ENCODE measurements at regions not wholly inside any gene's neighbourhood (a gene's known extent, or its start where the extent isn't known, plus 50 kb on each side); places are given as distances from the start of the nearest gene placed in this dataset.

DNA sequence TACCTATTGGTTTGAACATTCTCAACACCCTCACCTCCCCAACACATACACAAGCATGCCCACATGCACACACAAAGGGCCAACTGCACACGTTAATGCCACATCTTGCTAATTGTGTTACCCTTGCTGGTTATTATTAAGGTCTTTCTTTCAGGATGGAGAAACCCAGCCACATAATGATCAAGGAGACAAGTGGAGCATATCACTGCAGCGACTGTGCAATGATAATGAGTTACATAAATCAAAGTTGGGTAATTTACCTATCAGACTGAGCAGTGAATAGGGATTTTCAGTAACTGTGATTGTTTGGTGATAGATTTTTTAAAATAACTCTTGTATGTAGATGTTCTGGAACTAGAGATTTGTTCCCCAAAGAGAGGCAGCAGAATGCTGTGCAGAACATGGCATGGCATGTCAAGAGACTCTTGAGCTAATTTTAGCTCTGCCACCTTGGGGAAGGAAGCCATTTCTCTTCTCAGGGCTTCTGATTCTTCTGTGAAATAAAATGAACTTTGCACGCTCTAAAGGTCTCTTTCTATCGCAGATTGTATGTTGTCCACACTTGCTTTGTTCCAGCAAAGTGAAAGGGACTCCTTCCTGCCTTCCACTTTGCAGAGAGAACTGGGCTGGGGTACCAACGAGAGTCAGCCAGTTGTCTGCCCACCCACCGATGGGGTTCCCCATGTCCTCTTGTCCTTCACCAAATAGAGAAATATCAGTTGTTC is 126.0 kb upstream of the CAMK1G start:
- Histone ChIP-seq H3K27ac (ENCODE audit: low read depth in 2 of 2, low read length in 2 of 2) (no peak overlapping the region), H3K9ac (ENCODE audit: low read length in 3 of 3) (no peak overlapping the region), H3K36me3 (ENCODE audit: control insufficient read depth in 2 of 3, insufficient read depth in 3 of 3, low read length in 3 of 3) (no peaks in the 10 kb centered on the region), H3K4me1 (ENCODE audit: control insufficient read depth in 2 of 3, insufficient read depth in 2 of 3, low read depth in 1 of 3, low read length in 3 of 3) (no peaks in the 10 kb centered on the region), H3K27me3 (ENCODE audit: control insufficient read depth, insufficient read depth, low read length) (no peaks in the 10 kb centered on the region), H3K9me3 (ENCODE audit: control insufficient read depth in 2 of 3, insufficient read depth in 1 of 3, low read length in 3 of 3) (peaks cover 0 to 6% (median 4%) of the 10 kb centered on the region in 3 donors), H3K4me3 (ENCODE audit: low read length in 3 of 3) (no peak overlapping the region)
- intact Hi-C loops (cut with DNase I): no loop called here
- FAIRE-seq: no peak
- peak in 2 of 5 donors; percentile 43 to 56 for DNase-seq
- TF ChIP-seq, protein P1, sequence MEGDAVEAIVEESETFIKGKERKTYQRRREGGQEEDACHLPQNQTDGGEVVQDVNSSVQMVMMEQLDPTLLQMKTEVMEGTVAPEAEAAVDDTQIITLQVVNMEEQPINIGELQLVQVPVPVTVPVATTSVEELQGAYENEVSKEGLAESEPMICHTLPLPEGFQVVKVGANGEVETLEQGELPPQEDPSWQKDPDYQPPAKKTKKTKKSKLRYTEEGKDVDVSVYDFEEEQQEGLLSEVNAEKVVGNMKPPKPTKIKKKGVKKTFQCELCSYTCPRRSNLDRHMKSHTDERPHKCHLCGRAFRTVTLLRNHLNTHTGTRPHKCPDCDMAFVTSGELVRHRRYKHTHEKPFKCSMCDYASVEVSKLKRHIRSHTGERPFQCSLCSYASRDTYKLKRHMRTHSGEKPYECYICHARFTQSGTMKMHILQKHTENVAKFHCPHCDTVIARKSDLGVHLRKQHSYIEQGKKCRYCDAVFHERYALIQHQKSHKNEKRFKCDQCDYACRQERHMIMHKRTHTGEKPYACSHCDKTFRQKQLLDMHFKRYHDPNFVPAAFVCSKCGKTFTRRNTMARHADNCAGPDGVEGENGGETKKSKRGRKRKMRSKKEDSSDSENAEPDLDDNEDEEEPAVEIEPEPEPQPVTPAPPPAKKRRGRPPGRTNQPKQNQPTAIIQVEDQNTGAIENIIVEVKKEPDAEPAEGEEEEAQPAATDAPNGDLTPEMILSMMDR (IDR thresholded peaks at IDR 0.05; ENCODE audit: borderline replicate concordance, extremely low read depth, insufficient read depth): no peak

DNA sequence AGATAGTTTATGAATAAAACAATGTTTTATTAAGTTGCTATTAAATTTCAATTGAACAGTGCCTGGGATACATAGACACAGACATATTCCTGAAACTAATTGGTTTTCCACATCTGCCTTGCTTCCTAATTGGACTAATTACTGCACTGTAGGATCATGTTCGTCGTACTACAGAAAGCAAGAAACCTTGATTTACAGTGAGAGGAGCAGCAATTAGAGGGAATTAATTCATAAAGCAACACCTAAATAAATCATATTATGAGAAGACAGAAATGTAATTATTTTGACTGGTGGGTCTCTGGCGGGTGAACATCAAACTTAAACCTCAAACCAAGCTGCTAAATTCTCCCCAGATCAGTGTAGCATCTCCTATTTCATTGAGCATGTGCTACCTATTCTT is 124.6 kb upstream of the CAMK1G start:
- intact Hi-C loops (cut with DNase I): no loop called here
- peaks cover 0 to 6% (median 4%) of the 10 kb centered on the region in 3 donors for H3K9me3 ChIP-seq (ENCODE audit: control insufficient read depth in 2 of 3, insufficient read depth in 1 of 3, low read length in 3 of 3)
- H3K27me3 ChIP-seq (ENCODE audit: control insufficient read depth, insufficient read depth, low read length): no peaks in the 10 kb centered on the region
- no peak overlapping the region for H3K4me3 ChIP-seq (ENCODE audit: low read length in 3 of 3)
- H3K4me1 ChIP-seq (ENCODE audit: control insufficient read depth in 2 of 3, insufficient read depth in 2 of 3, low read depth in 1 of 3, low read length in 3 of 3): no peaks in the 10 kb centered on the region
- TF ChIP-seq, protein P1 (IDR thresholded peaks at IDR 0.05; ENCODE audit: borderline replicate concordance, extremely low read depth, insufficient read depth): no peak
- DNase-seq (no peak), FAIRE-seq (no peak)
- no peaks in the 10 kb centered on the region for H3K36me3 ChIP-seq (ENCODE audit: control insufficient read depth in 2 of 3, insufficient read depth in 3 of 3, low read length in 3 of 3)
- no peak overlapping the region for H3K27ac ChIP-seq (ENCODE audit: low read depth in 2 of 2, low read length in 2 of 2)
- H3K9ac ChIP-seq (ENCODE audit: low read length in 3 of 3): no peak overlapping the region

DNA sequence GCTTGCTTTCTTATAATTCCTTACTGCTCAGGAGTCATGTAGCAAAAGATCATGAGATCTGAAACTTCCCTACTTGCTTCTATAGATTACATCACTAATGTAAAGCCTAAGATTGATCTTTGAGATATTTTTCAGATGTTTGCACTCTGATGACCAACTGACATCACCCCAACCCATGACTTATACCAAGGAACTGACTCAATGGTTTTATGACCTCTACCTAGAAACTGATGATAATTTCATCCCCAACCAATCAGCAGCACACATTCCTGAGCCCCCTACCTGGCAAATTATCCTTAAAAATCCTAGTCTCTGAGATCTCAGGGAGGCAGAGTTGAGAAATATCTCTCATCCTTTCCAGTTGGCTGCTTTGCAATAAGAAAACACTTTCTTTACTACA is 122.3 kb upstream of the CAMK1G start:
- TF ChIP-seq, protein P1 (IDR thresholded peaks at IDR 0.05; ENCODE audit: borderline replicate concordance, extremely low read depth, insufficient read depth): no peak
- DNase-seq (no peak), FAIRE-seq (no peak)
- H3K9me3 ChIP-seq (ENCODE audit: control insufficient read depth in 2 of 3, insufficient read depth in 1 of 3, low read length in 3 of 3): peaks cover 0 to 6% (median 4%) of the 10 kb centered on the region in 3 donors
- no peaks in the 10 kb centered on the region for H3K36me3 ChIP-seq (ENCODE audit: control insufficient read depth in 2 of 3, insufficient read depth in 3 of 3, low read length in 3 of 3)
- H3K27me3 ChIP-seq (ENCODE audit: control insufficient read depth, insufficient read depth, low read length): no peaks in the 10 kb centered on the region
- H3K4me1 ChIP-seq (ENCODE audit: control insufficient read depth in 2 of 3, insufficient read depth in 2 of 3, low read depth in 1 of 3, low read length in 3 of 3): no peaks in the 10 kb centered on the region
- H3K27ac ChIP-seq (ENCODE audit: low read depth in 2 of 2, low read length in 2 of 2): no peak overlapping the region
- no peak overlapping the region for H3K9ac ChIP-seq (ENCODE audit: low read length in 3 of 3)
- intact Hi-C loops (cut with DNase I): no loop called here
- no peak overlapping the region for H3K4me3 ChIP-seq (ENCODE audit: low read length in 3 of 3)
